Omental fat pad (tissue), 3 donors: ENCODE measurements at regions not wholly inside any gene's neighbourhood (a gene's known extent, or its start where the extent isn't known, plus 50 kb on each side); places are given as distances from the start of the nearest gene placed in this dataset. TPM values are rescaled to one million over a fixed set of nuclear protein-coding genes. Genes with fewer than 3 reads are reported as not detected.

Experiments
- ATAC-seq: fragments of 150-250 bp; one replicate; pipeline ENCODE4 v1.9.1; 2016; ENCODE audit warnings: mild to moderate bottlenecking, moderate library complexity; ENCODE audit not compliant: low FRiP score
- DNase-seq: peaks from one replicate; pipeline ENCODE4 v3.0.0-alpha.2; 2019; ENCODE audit warnings: low spot score
- CTCF ChIP-seq, 3 donors: fragments of 450-650 bp; IDR thresholded peaks; one replicate each; pipeline ENCODE4 v1.5.1; 2016 to 2017; ENCODE audit warnings: antibody characterized with exemption in 3 of 3, mild to moderate bottlenecking in 3 of 3, moderate library complexity in 2 of 3
- small RNA-seq: library from RNA; depleted of rRNA; stranded (forward); fragments of <200 nt; gene quantifications from one replicate; pipeline ENCODE3, GENCODE V24; 2016

GRCh38 chr18:47311585-47311984 is 60.1 kb upstream of the SKOR2 start:
- ATAC-seq, result no peak
- DNase-seq, result no peak
- no peak for TF ChIP-seq CTCF (IDR thresholded peaks at IDR 0.05)

Small RNAs in the stretch of these regions (small RNA-seq; reads per million reads assigned to genes)
- not detected for gene MIR4527
